ENCODE measurements at regions not wholly inside any gene's neighbourhood (a gene's known extent, or its start where the extent isn't known, plus 50 kb on each side); places are given as distances from the start of the nearest gene placed in this dataset.
A peak's percentile ranks its signal among the peaks of the same experiment; 100 is the strongest.

DNA sequence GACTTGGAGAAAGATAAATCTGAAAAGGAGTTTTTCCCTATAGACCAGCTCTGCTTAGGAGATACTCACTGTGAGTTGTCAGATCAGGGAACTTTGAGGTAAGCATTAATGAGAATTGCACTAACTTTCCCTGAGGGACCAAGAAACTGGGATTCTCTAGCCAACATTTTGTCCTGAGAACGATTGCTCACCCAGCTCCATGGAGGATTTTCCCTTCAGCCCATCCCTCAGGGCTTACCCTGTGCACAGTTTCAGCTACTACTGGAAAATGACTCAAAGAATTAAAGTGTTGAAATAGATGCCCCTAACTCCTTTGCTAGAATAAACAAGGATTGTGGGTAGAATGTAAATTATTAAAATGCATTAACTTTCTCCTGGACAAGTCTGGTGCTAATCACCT, 237.2 kb upstream of the IL12B start:
- H3K27me3 ChIP-seq (ENCODE audit: insufficient read depth in 3 of 3, low read length in 2 of 3), result no peaks in the 10 kb centered on the region
- ATAC-seq (peak in 1 of 4 donors; percentile 54), DNase-seq (no peak)
- TF ChIP-seq, protein P1, sequence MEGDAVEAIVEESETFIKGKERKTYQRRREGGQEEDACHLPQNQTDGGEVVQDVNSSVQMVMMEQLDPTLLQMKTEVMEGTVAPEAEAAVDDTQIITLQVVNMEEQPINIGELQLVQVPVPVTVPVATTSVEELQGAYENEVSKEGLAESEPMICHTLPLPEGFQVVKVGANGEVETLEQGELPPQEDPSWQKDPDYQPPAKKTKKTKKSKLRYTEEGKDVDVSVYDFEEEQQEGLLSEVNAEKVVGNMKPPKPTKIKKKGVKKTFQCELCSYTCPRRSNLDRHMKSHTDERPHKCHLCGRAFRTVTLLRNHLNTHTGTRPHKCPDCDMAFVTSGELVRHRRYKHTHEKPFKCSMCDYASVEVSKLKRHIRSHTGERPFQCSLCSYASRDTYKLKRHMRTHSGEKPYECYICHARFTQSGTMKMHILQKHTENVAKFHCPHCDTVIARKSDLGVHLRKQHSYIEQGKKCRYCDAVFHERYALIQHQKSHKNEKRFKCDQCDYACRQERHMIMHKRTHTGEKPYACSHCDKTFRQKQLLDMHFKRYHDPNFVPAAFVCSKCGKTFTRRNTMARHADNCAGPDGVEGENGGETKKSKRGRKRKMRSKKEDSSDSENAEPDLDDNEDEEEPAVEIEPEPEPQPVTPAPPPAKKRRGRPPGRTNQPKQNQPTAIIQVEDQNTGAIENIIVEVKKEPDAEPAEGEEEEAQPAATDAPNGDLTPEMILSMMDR (IDR thresholded peaks at IDR 0.05), result no peak
- intact Hi-C loops (cut with DNase I), result no loop called here
- no peak overlapping the region for H3K27ac ChIP-seq
- H3K36me3 ChIP-seq (ENCODE audit: insufficient read depth in 1 of 2, low read depth in 1 of 2), result no peaks in the 10 kb centered on the region
- no peak overlapping the region for H3K4me3 ChIP-seq
- WGBS, 3 donors, result 29 to 48% (median 34%) methylated on average over 1 of the region's 1 CpG
- no peaks in the 10 kb centered on the region for H3K4me1 ChIP-seq
- no peaks in the 10 kb centered on the region for H3K9me3 ChIP-seq

DNA sequence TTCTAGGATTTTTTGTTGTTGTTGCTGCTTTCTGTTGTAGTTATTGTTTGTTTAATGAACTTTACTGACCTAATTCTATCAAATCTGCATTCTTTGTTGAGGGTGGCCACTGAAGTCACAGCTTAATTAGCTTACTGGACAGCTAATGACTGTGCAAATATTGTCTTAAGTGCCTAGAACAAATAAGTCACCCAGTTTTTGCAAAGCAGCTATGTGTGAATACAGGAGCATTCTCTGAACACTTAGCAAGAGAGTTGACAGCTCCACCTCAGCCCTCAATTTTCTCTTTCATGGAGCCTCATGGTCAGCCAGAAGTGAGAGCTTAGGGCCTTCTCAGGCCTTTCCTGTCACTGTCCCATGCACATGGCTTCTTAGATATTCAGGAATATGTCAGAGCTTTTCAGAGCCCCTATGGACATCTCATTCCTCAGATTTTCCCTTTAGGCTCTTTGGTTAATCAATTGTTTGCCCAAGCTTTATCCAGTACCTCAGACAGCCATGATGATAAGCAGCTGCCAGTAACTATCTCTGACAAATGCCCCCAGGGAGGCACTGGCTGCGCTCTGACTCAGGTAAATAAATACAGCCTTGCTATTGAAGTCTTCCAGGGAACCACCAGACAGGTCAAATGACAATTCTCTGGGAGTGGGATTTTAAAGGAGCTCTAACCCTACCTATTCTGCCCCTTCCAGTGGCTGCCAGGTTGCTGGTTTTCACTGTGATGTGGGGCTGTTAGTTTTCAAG, 241.4 kb upstream of the IL12B start:
- Histone ChIP-seq H3K9me3 (no peaks in the 10 kb centered on the region), H3K4me1 (no peaks in the 10 kb centered on the region), H3K27ac (no peak overlapping the region), H3K27me3 (ENCODE audit: insufficient read depth in 3 of 3, low read length in 2 of 3) (no peaks in the 10 kb centered on the region), H3K36me3 (ENCODE audit: insufficient read depth in 1 of 2, low read depth in 1 of 2) (no peaks in the 10 kb centered on the region), H3K4me3 (no peak overlapping the region)
- WGBS, 3 donors, result 79 to 91% (median 80%) methylated on average over 1 of the region's 1 CpG
- ATAC-seq (no peak), DNase-seq (no peak)
- TF ChIP-seq, protein P1 (IDR thresholded peaks at IDR 0.05), result no peak
- intact Hi-C loops (cut with DNase I), result no loop called here

DNA sequence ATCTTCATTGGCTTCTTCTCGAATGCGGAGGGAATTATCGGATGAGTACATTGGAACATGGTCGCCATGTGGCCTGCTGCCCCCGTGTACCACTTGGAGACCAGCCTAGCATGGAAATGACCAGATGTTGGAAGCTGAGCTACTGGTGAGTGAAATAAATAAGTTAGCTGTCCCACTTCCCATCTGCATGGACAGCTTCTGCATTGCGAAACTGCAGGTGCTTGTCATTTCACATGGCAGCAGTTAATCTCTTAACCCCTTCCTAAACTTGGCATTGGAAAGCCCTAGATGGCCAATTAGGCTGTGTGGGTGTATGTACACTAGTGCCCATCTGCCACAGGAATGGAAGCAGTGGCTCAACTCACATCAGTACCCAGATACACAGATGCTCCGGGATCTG, 246.6 kb upstream of the IL12B start:
- no peak overlapping the region for H3K27ac ChIP-seq
- no peaks in the 10 kb centered on the region for H3K36me3 ChIP-seq (ENCODE audit: insufficient read depth in 1 of 2, low read depth in 1 of 2)
- H3K4me1 ChIP-seq, result no peaks in the 10 kb centered on the region
- ATAC-seq, result peak in 1 of 4 donors; percentile 16
- intact Hi-C loops (cut with DNase I), result no loop called here
- TF ChIP-seq, protein P1 (IDR thresholded peaks at IDR 0.05), result no peak
- H3K27me3 ChIP-seq (ENCODE audit: insufficient read depth in 3 of 3, low read length in 2 of 3), result no peaks in the 10 kb centered on the region
- H3K4me3 ChIP-seq, result no peak overlapping the region
- no peaks in the 10 kb centered on the region for H3K9me3 ChIP-seq
- 71 to 80% (median 78%) methylated on average over 7 of the region's 7 CpGs for WGBS, 3 donors
- no peak for DNase-seq

DNA sequence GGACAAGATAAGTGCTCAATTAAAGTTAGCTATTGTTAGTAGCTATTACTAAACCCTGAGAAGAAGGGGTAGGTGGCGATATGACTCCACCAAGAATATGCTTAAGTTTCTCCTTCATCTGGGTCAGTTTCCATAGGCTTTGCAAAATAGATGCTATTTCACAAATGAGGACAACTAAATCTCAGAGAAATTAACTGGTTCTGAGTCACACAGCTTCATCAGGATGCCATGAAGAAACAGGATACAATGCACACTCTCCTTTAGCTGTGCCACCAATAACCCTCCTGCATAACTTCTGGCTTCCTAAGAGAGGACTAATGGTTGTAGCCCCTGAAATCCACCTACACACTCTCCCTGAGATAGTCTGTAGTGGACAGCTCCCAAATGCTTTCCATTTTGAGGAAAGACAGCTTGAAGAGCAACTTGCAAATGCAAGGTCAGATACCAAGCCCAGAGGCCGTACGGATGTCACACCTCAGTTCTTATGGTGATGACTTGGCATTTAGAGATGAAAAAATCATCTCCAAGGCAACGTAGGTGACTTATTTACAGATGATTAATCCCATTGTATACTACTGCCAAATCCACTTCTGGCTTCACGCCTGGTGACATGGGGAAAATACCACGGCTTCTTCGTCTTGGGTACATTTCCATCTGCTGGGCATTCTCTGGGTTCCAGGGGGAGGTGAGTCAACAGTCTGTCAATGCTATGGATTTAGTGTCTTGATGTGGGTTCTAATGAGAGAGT, 251.4 kb upstream of the IL12B start:
- Histone ChIP-seq H3K27me3 (ENCODE audit: insufficient read depth in 3 of 3, low read length in 2 of 3) (no peaks in the 10 kb centered on the region), H3K4me3 (no peak overlapping the region), H3K36me3 (ENCODE audit: insufficient read depth in 1 of 2, low read depth in 1 of 2) (no peaks in the 10 kb centered on the region), H3K4me1 (no peaks in the 10 kb centered on the region), H3K27ac (no peak overlapping the region), H3K9me3 (peaks cover 4% of the 10 kb centered on the region)
- DNase-seq (no peak), ATAC-seq (peak in 1 of 4 donors; percentile 87)
- intact Hi-C loops (cut with DNase I), result no loop called here
- TF ChIP-seq, protein P1 (IDR thresholded peaks at IDR 0.05), result no peak
- WGBS, 3 donors, result 40 to 44% (median 42%) methylated on average over 7 of the region's 7 CpGs
